Cardiac fibroblast (primary cell): ENCODE measurements at regions not wholly inside any gene's neighbourhood (a gene's known extent, or its start where the extent isn't known, plus 50 kb on each side); places are given as distances from the start of the nearest gene placed in this dataset.

Source experiments
- DNase-seq, 2 donors: peaks; one replicate each; pipeline versions ENCODE4 v3.0.0 to v3.0.0-alpha.2; 2010; ENCODE audit warnings: low read depth in 2 of 2
- H3K4me3 ChIP-seq, 2 donors: replicated peaks in 1 of 2; 1 replicate in 1 of 2; 2 replicates in 1 of 2; pipeline ENCODE4 v1.5.1; 2011; ENCODE audit warnings: low read depth in 2 of 2, low read length in 2 of 2, mild to moderate bottlenecking in 2 of 2, moderate library complexity in 1 of 2
- TF ChIP-seq, protein P1 (sequence below): IDR thresholded peaks from one replicate; pipeline ENCODE4 v1.5.1; 2011; ENCODE audit warnings: low read depth, mild to moderate bottlenecking, low read length, inconsistent platforms

- TF ChIP-seq, protein P1, sequence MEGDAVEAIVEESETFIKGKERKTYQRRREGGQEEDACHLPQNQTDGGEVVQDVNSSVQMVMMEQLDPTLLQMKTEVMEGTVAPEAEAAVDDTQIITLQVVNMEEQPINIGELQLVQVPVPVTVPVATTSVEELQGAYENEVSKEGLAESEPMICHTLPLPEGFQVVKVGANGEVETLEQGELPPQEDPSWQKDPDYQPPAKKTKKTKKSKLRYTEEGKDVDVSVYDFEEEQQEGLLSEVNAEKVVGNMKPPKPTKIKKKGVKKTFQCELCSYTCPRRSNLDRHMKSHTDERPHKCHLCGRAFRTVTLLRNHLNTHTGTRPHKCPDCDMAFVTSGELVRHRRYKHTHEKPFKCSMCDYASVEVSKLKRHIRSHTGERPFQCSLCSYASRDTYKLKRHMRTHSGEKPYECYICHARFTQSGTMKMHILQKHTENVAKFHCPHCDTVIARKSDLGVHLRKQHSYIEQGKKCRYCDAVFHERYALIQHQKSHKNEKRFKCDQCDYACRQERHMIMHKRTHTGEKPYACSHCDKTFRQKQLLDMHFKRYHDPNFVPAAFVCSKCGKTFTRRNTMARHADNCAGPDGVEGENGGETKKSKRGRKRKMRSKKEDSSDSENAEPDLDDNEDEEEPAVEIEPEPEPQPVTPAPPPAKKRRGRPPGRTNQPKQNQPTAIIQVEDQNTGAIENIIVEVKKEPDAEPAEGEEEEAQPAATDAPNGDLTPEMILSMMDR, result no peak
- no peak for DNase-seq
- no peak overlapping the region for H3K4me3 ChIP-seq
These were observed 239.4 kb upstream of the BRINP3 start for GRCh38 chr1:190717055-190717454.

DNA sequence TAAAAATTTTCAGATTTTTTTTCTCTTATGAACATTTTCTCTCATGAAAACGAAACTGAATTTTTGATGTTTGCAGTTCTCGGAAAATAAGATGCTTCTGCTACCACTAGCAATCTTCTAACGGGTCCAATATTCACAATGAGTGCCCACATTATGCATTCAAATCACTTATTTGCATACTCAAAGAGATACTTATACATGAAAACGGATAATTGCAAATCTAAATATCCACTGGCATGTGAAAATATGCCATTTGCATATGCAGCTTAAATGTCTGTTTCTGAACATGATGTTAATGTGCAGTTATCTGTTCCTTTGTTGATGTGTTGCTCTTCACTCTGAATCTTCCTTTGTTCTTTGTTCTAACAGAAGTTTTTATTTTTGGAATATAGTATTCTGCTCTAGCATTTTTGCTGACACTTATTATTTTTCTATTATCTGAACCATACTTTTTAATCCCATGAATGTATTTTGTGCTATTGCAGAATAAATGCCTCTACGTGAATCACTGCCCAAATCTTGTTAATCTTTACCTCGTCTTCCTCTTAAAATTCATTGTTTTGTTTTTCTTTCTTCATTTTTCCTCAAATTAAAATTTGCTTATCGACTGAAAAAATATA, 259.4 kb upstream of the BRINP3 start:
- H3K4me3 ChIP-seq, result no peak overlapping the region
- no peak for DNase-seq
- TF ChIP-seq, protein P1, result no peak

GRCh38 chr1:190738317-190738716, 260.7 kb upstream of the BRINP3 start:
- DNase-seq, result peak in 1 of 2 donors; percentile 12
- H3K4me3 ChIP-seq, result no peak overlapping the region
- TF ChIP-seq, protein P1, result no peak

DNA sequence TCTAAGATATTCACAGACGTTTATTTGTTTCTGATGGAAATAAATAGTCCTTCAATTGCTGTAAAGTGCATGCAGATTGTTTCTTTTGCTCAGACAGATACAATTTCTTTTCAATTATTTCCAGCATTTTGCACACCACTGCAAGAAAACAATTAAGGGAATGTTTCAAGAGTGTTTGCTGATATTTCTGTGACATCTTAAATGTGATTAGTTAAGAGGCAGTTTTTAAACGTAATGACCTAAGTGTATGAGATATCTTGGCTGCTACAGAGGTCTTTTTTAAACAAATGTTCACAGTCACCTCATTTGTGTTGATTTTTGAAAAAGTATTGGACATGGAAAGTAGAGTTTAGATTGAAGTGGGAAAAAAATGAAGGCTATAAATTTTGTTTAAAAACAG, 262.3 kb upstream of the BRINP3 start:
- DNase-seq, result peak in 1 of 2 donors; percentile 4
- H3K4me3 ChIP-seq, result no peak overlapping the region
- TF ChIP-seq, protein P1, result no peak

DNA sequence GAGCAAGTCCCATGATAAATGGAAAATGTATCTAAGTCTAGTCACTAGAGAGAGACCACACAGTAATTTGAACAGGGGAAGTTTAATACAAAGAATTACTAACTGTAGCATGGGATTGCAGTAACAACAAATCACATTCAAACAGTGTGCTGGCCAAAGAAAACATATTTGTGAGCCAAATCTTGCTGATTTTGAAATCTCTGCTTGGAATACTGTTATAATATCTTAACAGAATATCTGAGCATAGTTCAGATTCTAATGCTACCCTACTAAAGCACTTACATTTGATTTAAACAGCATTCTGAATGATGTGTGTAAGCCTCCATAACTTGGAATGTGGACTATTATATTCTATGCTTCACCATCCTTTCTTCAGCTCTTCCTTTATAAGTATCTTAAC, 270.0 kb upstream of the BRINP3 start:
- TF ChIP-seq, protein P1, result no peak
- peak; percentile 9 to 58 for DNase-seq
- no peak overlapping the region for H3K4me3 ChIP-seq

- no peak overlapping the region for H3K4me3 ChIP-seq
- TF ChIP-seq, protein P1, result no peak
- DNase-seq, result no peak
These were observed 274.5 kb upstream of the BRINP3 start for GRCh38 chr1:190752131-190752530.

- TF ChIP-seq, protein P1, result no peak
- peak; percentile 25 to 74 for DNase-seq
- no peak overlapping the region for H3K4me3 ChIP-seq
These were observed 277.0 kb upstream of the BRINP3 start for GRCh38 chr1:190754666-190755065.
